IPS DF 6.9 (cell line): ENCODE measurements at regions not wholly inside any gene's neighbourhood (a gene's known extent, or its start where the extent isn't known, plus 50 kb on each side); places are given as distances from the start of the nearest gene placed in this dataset.

Experiments
- DNase-seq: peaks from one replicate; pipeline ENCODE4 v3.0.0-alpha.2; 2013; ENCODE audit warnings: low read depth, low spot score
- H3K27ac ChIP-seq: one replicate; pipeline ENCODE4 v1.5.1; 2013; ENCODE audit warnings: low read length, control low read depth
- H3K27me3 ChIP-seq: 2 replicates; pipeline ENCODE4 v1.6.1; 2013; ENCODE audit warnings: mild to moderate bottlenecking, low read length; ENCODE audit not compliant: control insufficient read depth, insufficient read depth
- H3K36me3 ChIP-seq: 2 replicates; pipeline ENCODE4 v1.6.1; 2013; ENCODE audit warnings: low read length; ENCODE audit not compliant: control insufficient read depth, insufficient read depth
- H3K4me1 ChIP-seq: 2 replicates; pipeline ENCODE4 v1.6.1; 2013; ENCODE audit warnings: low read length; ENCODE audit not compliant: control insufficient read depth, insufficient read depth
- H3K4me3 ChIP-seq: 2 replicates; pipeline ENCODE4 v1.5.1; 2013; ENCODE audit warnings: mild to moderate bottlenecking, low read length
- H3K9me3 ChIP-seq: 2 replicates; pipeline ENCODE4 v1.6.1; 2013; ENCODE audit warnings: low read length, inconsistent platforms; ENCODE audit not compliant: control insufficient read depth, insufficient read depth
- WGBS: extraction: QIAGEN DNeasy Blood & Tissue Kit; methylation state at CpG from one replicate; pipeline ENCODE4 v1.1.7; 2013; ENCODE audit warnings: mixed read lengths, missing lambda C conversion rate; ENCODE audit not compliant: insufficient read length, insufficient coverage; 5-methylcytosine and 5-hydroxymethylcytosine counted together

GRCh38 chr9:23117616-23118015, 671.0 kb downstream of the DMRTA1 start:
- Histone ChIP-seq H3K27me3 (no peaks in the 10 kb centered on the region; the same call in 1 of the 2 replicates), H3K9me3 (no peaks in the 10 kb centered on the region), H3K4me3 (no peak overlapping the region), H3K36me3 (no peaks in the 10 kb centered on the region), H3K27ac (no peak overlapping the region), H3K4me1 (no peaks in the 10 kb centered on the region)
- no peak for DNase-seq
- WGBS = no CpG with 5 or more reads among the region's 2 CpGs

- Histone ChIP-seq H3K27me3 (no peaks in the 10 kb centered on the region; the same call in 1 of the 2 replicates), H3K9me3 (no peaks in the 10 kb centered on the region), H3K27ac (no peak overlapping the region), H3K4me3 (no peak overlapping the region), H3K4me1 (no peaks in the 10 kb centered on the region), H3K36me3 (no peaks in the 10 kb centered on the region)
- no CpG with 5 or more reads among the region's 3 CpGs for WGBS
- no peak for DNase-seq
These were observed 674.0 kb downstream of the DMRTA1 start for GRCh38 chr9:23120630-23121029.

GRCh38 chr9:23123048-23123632, 676.5 kb downstream of the DMRTA1 start:
- Histone ChIP-seq H3K4me1 (no peaks in the 10 kb centered on the region), H3K27ac (no peak overlapping the region), H3K27me3 (no peaks in the 10 kb centered on the region), H3K4me3 (no peak overlapping the region), H3K36me3 (no peaks in the 10 kb centered on the region), H3K9me3 (no peaks in the 10 kb centered on the region)
- DNase-seq = peak; percentile 37
- WGBS = no CpG with 5 or more reads among the region's 5 CpGs

- H3K36me3 ChIP-seq = no peaks in the 10 kb centered on the region
- H3K27me3 ChIP-seq = no peaks in the 10 kb centered on the region
- DNase-seq = no peak
- peaks cover 3% of the 10 kb centered on the region; the same call in 1 of the 2 replicates for H3K9me3 ChIP-seq
- H3K4me3 ChIP-seq = no peak overlapping the region
- H3K27ac ChIP-seq = no peak overlapping the region
- H3K4me1 ChIP-seq = no peaks in the 10 kb centered on the region
- no CpG with 5 or more reads among the region's 1 CpG for WGBS
These were observed 680.6 kb downstream of the ELAVL2 start for GRCh38 chr9:23145467-23145866.

GRCh38 chr9:23153058-23153457, 673.0 kb downstream of the ELAVL2 start:
- Histone ChIP-seq H3K9me3 (no peaks in the 10 kb centered on the region), H3K27ac (no peak overlapping the region), H3K4me1 (no peaks in the 10 kb centered on the region), H3K27me3 (no peaks in the 10 kb centered on the region), H3K4me3 (no peak overlapping the region), H3K36me3 (no peaks in the 10 kb centered on the region)
- WGBS = no CpG with 5 or more reads among the region's 7 CpGs
- DNase-seq = no peak

GRCh38 chr9:23160491-23160890, 665.5 kb downstream of the ELAVL2 start:
- Histone ChIP-seq H3K27ac (no peak overlapping the region), H3K4me3 (no peak overlapping the region), H3K4me1 (no peaks in the 10 kb centered on the region), H3K27me3 (no peaks in the 10 kb centered on the region), H3K36me3 (no peaks in the 10 kb centered on the region), H3K9me3 (no peaks in the 10 kb centered on the region)
- no CpG with 5 or more reads among the region's 2 CpGs for WGBS
- DNase-seq = no peak

- DNase-seq = no peak
- Histone ChIP-seq H3K9me3 (no peaks in the 10 kb centered on the region), H3K36me3 (no peaks in the 10 kb centered on the region), H3K27ac (no peak overlapping the region), H3K4me3 (no peak overlapping the region), H3K27me3 (no peaks in the 10 kb centered on the region), H3K4me1 (no peaks in the 10 kb centered on the region)
- WGBS = no CpG with 5 or more reads among the region's 1 CpG
These were observed 665.0 kb downstream of the ELAVL2 start for GRCh38 chr9:23160952-23161469.

- H3K27me3 ChIP-seq = no peaks in the 10 kb centered on the region
- H3K9me3 ChIP-seq = no peaks in the 10 kb centered on the region
- no CpG with 5 or more reads among the region's 3 CpGs for WGBS
- no peaks in the 10 kb centered on the region for H3K4me1 ChIP-seq
- no peak for DNase-seq
- no peak overlapping the region for H3K4me3 ChIP-seq
- H3K27ac ChIP-seq = no peak overlapping the region
- H3K36me3 ChIP-seq = no peaks in the 10 kb centered on the region
These were observed 663.3 kb downstream of the ELAVL2 start for GRCh38 chr9:23162789-23163188.

DNA sequence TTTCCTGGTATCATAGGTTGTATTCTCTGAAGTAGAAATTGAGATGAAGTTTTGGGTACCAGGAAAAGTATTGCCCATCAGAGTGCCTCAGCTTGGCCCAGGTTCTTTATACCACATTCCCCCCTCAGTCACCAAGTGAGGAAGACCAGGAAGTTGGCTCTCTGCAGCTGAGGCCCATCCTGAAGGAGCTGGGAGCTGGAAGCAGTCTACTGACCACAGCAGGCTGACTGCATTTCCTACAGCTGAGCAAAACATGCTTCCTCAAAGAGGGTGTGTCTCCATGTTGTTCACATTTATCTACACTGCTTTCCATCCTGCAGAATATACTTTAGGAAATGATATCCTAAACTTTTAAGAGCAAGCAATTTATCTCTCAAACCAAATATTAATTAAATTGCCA, 654.6 kb downstream of the ELAVL2 start:
- no peaks in the 10 kb centered on the region for H3K9me3 ChIP-seq
- H3K27ac ChIP-seq = no peak overlapping the region
- H3K4me1 ChIP-seq = no peaks in the 10 kb centered on the region
- no peaks in the 10 kb centered on the region for H3K36me3 ChIP-seq
- no peak overlapping the region for H3K4me3 ChIP-seq
- DNase-seq = no peak
- no peaks in the 10 kb centered on the region for H3K27me3 ChIP-seq

- no peaks in the 10 kb centered on the region for H3K4me1 ChIP-seq
- H3K9me3 ChIP-seq = no peaks in the 10 kb centered on the region
- H3K4me3 ChIP-seq = no peak overlapping the region
- H3K36me3 ChIP-seq = no peaks in the 10 kb centered on the region
- H3K27me3 ChIP-seq = no peaks in the 10 kb centered on the region
- no CpG with 5 or more reads among the region's 4 CpGs for WGBS
- H3K27ac ChIP-seq = no peak overlapping the region
- DNase-seq = no peak
These were observed 653.8 kb downstream of the ELAVL2 start for GRCh38 chr9:23172206-23172605.

GRCh38 chr9:23172979-23173637, 652.9 kb downstream of the ELAVL2 start:
- H3K36me3 ChIP-seq = no peaks in the 10 kb centered on the region
- WGBS = no CpG with 5 or more reads among the region's 6 CpGs
- H3K4me1 ChIP-seq = no peaks in the 10 kb centered on the region
- no peak overlapping the region for H3K27ac ChIP-seq
- no peaks in the 10 kb centered on the region for H3K27me3 ChIP-seq
- DNase-seq = no peak
- H3K4me3 ChIP-seq = no peak overlapping the region
- H3K9me3 ChIP-seq = no peaks in the 10 kb centered on the region
